Choroid plexus epithelial cell (primary cell): ENCODE measurements at regions not wholly inside any gene's neighbourhood (a gene's known extent, or its start where the extent isn't known, plus 50 kb on each side); places are given as distances from the start of the nearest gene placed in this dataset.

Source experiments
- DNase-seq: peaks from one replicate; pipeline ENCODE4 v3.0.0-alpha.2; 2010; ENCODE audit warnings: low read depth
- H3K4me3 ChIP-seq: 2 replicates; pipeline ENCODE4 v1.5.1; 2011; ENCODE audit warnings: low read depth, mild to moderate bottlenecking, control low read depth, low read length, moderate library complexity
- CTCF ChIP-seq: conservative IDR thresholded peaks from 2 replicates; pipeline ENCODE4 v1.5.1; 2011; ENCODE audit warnings: low read depth, mild to moderate bottlenecking, control low read depth, inconsistent platforms, low read length, moderate library complexity

GRCh38 chr10:78434886-78435285 lies 401.2 kb downstream of the RPS24 start:
- no peak overlapping the region for H3K4me3 ChIP-seq
- no peak for TF ChIP-seq CTCF
- DNase-seq = no peak

- DNase-seq = no peak
- H3K4me3 ChIP-seq = no peak overlapping the region
- TF ChIP-seq CTCF = no peak
Observed at GRCh38 chr10:78435484-78436221, 402.0 kb downstream of the RPS24 start.

- DNase-seq = no peak
- no peak overlapping the region for H3K4me3 ChIP-seq
- TF ChIP-seq CTCF = no peak
Observed at GRCh38 chr10:78436222-78436573, 402.5 kb downstream of the RPS24 start.

GRCh38 chr10:78436706-78437406 lies 403.2 kb downstream of the RPS24 start:
- no peak for TF ChIP-seq CTCF
- no peak overlapping the region for H3K4me3 ChIP-seq
- DNase-seq = no peak

- no peak overlapping the region for H3K4me3 ChIP-seq
- TF ChIP-seq CTCF = no peak
- no peak for DNase-seq
Observed at GRCh38 chr10:78437407-78437768, 403.7 kb downstream of the RPS24 start.

- DNase-seq = no peak
- H3K4me3 ChIP-seq = no peak overlapping the region
Observed at GRCh38 chr10:78437998-78438906, 404.6 kb downstream of the RPS24 start.

More at GRCh38 chr10:78437998-78438906, 404.6 kb downstream of the RPS24 start:
- peak; percentile 6 for TF ChIP-seq CTCF
